ENCODE measurements at regions not wholly inside any gene's neighbourhood (a gene's known extent, or its start where the extent isn't known, plus 50 kb on each side); places are given as distances from the start of the nearest gene placed in this dataset.

DNA sequence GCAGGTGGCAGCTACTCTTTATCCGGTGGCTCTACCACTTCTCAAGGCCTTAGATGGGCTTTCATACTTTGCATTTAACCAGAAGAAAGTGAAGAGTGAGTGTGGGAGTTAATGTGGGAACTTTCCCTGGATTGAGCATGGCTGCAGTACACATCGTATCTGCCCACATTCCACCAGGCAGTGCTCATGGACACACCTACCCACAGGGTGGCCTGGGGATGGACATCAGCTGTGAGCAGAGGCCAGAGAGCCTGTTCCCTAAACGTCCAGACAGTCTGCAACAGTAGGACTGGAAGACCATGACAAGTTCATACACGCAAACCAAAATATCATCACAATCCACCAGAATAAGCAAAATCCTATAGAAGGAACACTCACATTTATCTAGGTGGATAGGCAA, 213.8 kb downstream of the IRX1 start:
- TF ChIP-seq, protein P1, sequence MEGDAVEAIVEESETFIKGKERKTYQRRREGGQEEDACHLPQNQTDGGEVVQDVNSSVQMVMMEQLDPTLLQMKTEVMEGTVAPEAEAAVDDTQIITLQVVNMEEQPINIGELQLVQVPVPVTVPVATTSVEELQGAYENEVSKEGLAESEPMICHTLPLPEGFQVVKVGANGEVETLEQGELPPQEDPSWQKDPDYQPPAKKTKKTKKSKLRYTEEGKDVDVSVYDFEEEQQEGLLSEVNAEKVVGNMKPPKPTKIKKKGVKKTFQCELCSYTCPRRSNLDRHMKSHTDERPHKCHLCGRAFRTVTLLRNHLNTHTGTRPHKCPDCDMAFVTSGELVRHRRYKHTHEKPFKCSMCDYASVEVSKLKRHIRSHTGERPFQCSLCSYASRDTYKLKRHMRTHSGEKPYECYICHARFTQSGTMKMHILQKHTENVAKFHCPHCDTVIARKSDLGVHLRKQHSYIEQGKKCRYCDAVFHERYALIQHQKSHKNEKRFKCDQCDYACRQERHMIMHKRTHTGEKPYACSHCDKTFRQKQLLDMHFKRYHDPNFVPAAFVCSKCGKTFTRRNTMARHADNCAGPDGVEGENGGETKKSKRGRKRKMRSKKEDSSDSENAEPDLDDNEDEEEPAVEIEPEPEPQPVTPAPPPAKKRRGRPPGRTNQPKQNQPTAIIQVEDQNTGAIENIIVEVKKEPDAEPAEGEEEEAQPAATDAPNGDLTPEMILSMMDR (IDR thresholded peaks at IDR 0.05), result no peak
- no peak for TF ChIP-seq POLR2A (IDR thresholded peaks at IDR 0.05)
- TF ChIP-seq POLR2AphosphoS5 (IDR thresholded peaks at IDR 0.05), result no peak
